ENCODE measurements at regions not wholly inside any gene's neighbourhood (a gene's known extent, or its start where the extent isn't known, plus 50 kb on each side); places are given as distances from the start of the nearest gene placed in this dataset.

GRCh38 chr2:215216806-215217205, 78.4 kb upstream of the ABCA12 start:
- no peak for TF ChIP-seq POLR2A (IDR thresholded peaks at IDR 0.05; ENCODE audit: low read depth, low read length)
- no peak for TF ChIP-seq CTCF (conservative IDR thresholded peaks at IDR 0.05; ENCODE audit: low read depth, low read length)
- TF ChIP-seq MAFK (IDR thresholded peaks at IDR 0.05; ENCODE audit: low read depth, low read length): no peak
- no peak for TF ChIP-seq MXI1 (IDR thresholded peaks at IDR 0.05; ENCODE audit: borderline replicate concordance, low read depth, low read length)
- no peak for TF ChIP-seq ELK1 (IDR thresholded peaks at IDR 0.05; ENCODE audit: borderline replicate concordance, low read depth, low read length)
- no peak for TF ChIP-seq USF2 (IDR thresholded peaks at IDR 0.05; ENCODE audit: low read depth, low read length)
- no peak for TF ChIP-seq CEBPB (IDR thresholded peaks at IDR 0.05; ENCODE audit: low read depth, low read length)
- TF ChIP-seq SMC3 (IDR thresholded peaks at IDR 0.05; ENCODE audit: low read depth, low read length): no peak
- TF ChIP-seq RFX5 (IDR thresholded peaks at IDR 0.05; ENCODE audit: low read depth, low read length): no peak
